SK-N-SH (cell line): ENCODE measurements at regions not wholly inside any gene's neighbourhood (a gene's known extent, or its start where the extent isn't known, plus 50 kb on each side); places are given as distances from the start of the nearest gene placed in this dataset.

Experiments
- CTCF ChIA-PET: fragments of 300-600, 350-600 bp; formaldehyde crosslinking; extraction: SDS; loops from one replicate; lab custom pipeline; 2021; lab: Yijun Ruan, JAX
- POLR2A ChIA-PET: fragments of 350-600 bp; sonication (Branson Sonifier 250); formaldehyde crosslinking; extraction: SDS; loops from one replicate; lab custom pipeline; 2020; ENCODE audit warnings: antibody characterized with exemption, inconsistent platforms; lab: Yijun Ruan, JAX
- DNase-seq: peaks from one replicate; pipeline ENCODE4 v3.0.0; 2012
- H2AFZ ChIP-seq: fragments of 200-600 bp; sonication (generic); 2 replicates; pipeline ENCODE4 v1.8.1; 2016; ENCODE audit warnings: antibody characterized with exemption, mild to moderate bottlenecking, low read depth
- H3F3A ChIP-seq: fragments of 200-600 bp; sonication (generic); replicated peaks from 2 replicates; pipeline ENCODE3; 2016; ENCODE audit warnings: antibody characterized with exemption, mild to moderate bottlenecking; ENCODE audit not compliant: insufficient read depth
- H3K27ac ChIP-seq, 2 experiments: fragments of 200-500 bp in 1 of 2; fragments of 200-600 bp in 1 of 2; sonication (Bioruptor generic) in 1 of 2; sonication (generic), shearing (Covaris generic) in 1 of 2; 2 replicates each; pipeline versions ENCODE4 v1.5.1 to v1.6.1; 2014 to 2016; ENCODE audit warnings: low read depth in 2 of 2, inconsistent platforms in 1 of 2, low read length in 1 of 2, mild to moderate bottlenecking in 1 of 2, mixed read lengths in 1 of 2
- H3K27me3 ChIP-seq: fragments of 200-600 bp; sonication (generic), shearing (Covaris generic); 2 replicates; pipeline ENCODE4 v1.6.1; 2016; ENCODE audit warnings: mixed run types; ENCODE audit not compliant: insufficient read depth
- H3K36me3 ChIP-seq, 2 experiments: fragments of 200-500 bp in 1 of 2; fragments of 200-600 bp in 1 of 2; sonication (Bioruptor generic) in 1 of 2; sonication (generic) in 1 of 2; replicated peaks in 1 of 2; 2 replicates each; pipeline versions ENCODE3 to v1.5.1; 2014 to 2016; ENCODE audit warnings: low read length in 1 of 2, mild to moderate bottlenecking in 1 of 2; ENCODE audit not compliant: insufficient read depth in 2 of 2, control insufficient read depth in 1 of 2
- H3K4me1 ChIP-seq, 2 experiments: fragments of 200-500 bp in 1 of 2; fragments of 200-600 bp in 1 of 2; sonication (Bioruptor generic) in 1 of 2; sonication (generic), shearing (Covaris generic) in 1 of 2; 2 replicates each; pipeline versions ENCODE4 v1.5.1 to v1.6.1; 2014 to 2016; ENCODE audit warnings: low read depth in 1 of 2, low read length in 1 of 2, mixed run types in 1 of 2; ENCODE audit not compliant: insufficient read depth in 2 of 2, control insufficient read depth in 1 of 2
- H3K4me2 ChIP-seq: fragments of 200-600 bp; sonication (generic), shearing (Covaris generic); 2 replicates; pipeline ENCODE4 v1.6.1; 2017; ENCODE audit warnings: mixed run types
- H3K4me3 ChIP-seq, 2 experiments: fragments of 200-500 bp in 1 of 2; fragments of 200-600 bp in 1 of 2; sonication (Bioruptor generic) in 1 of 2; sonication (generic), shearing (Covaris generic) in 1 of 2; 2 replicates each; pipeline versions ENCODE4 v1.5.1 to v1.8.1; 2014 to 2016; ENCODE audit warnings: low read depth in 2 of 2, inconsistent platforms in 1 of 2, low read length in 1 of 2, mild to moderate bottlenecking in 1 of 2, mixed read lengths in 1 of 2, moderate library complexity in 1 of 2
- H3K79me2 ChIP-seq: fragments of 200-600 bp; sonication (generic); 2 replicates; pipeline ENCODE4 v1.8.1; 2017; ENCODE audit warnings: mild to moderate bottlenecking; ENCODE audit not compliant: insufficient read depth
- H3K9ac ChIP-seq: fragments of 200-600 bp; sonication (generic); 2 replicates; pipeline ENCODE4 v1.6.1; 2017; ENCODE audit warnings: mixed run types
- H3K9me2 ChIP-seq: fragments of 200-600 bp; sonication (generic); 2 replicates; pipeline ENCODE4 v1.6.1; 2017; ENCODE audit warnings: mixed run types
- H3K9me3 ChIP-seq: fragments of 200-600 bp; sonication (generic); 2 replicates; pipeline ENCODE4 v1.6.1; 2017; ENCODE audit warnings: mixed run types, mild to moderate bottlenecking, moderate library complexity
- H4K20me1 ChIP-seq: fragments of 200-600 bp; sonication (generic); 2 replicates; pipeline ENCODE4 v1.6.1; 2017; ENCODE audit warnings: mild to moderate bottlenecking, mixed run types; ENCODE audit not compliant: insufficient read depth
- CHD2 ChIP-seq: fragments of 150-350 bp; IDR thresholded peaks from 2 replicates; pipeline ENCODE4 v1.6.1; 2018; ENCODE audit warnings: low read length; ENCODE audit not compliant: partially characterized antibody
- EZH2phosphoT487 ChIP-seq: fragments of 200-600 bp; sonication (generic); IDR thresholded peaks from 2 replicates; pipeline ENCODE4 v1.6.1; 2017; ENCODE audit warnings: low read depth, mixed run types, mild to moderate bottlenecking, antibody characterized with exemption, moderate library complexity, borderline replicate concordance
- FOXJ3 ChIP-seq: sonication (generic); formaldehyde crosslinking; IDR thresholded peaks from 2 replicates; pipeline ENCODE4 v1.5.1; 2020; ENCODE audit warnings: mild to moderate bottlenecking, missing genetic modification reagents
- GABPA ChIP-seq: IDR thresholded peaks from 2 replicates; pipeline ENCODE4 v1.4.0; 2012; ENCODE audit warnings: low read depth, mild to moderate bottlenecking
- JUND ChIP-seq: IDR thresholded peaks from 2 replicates; pipeline ENCODE4 v1.4.0; 2012
- MXI1 ChIP-seq: IDR thresholded peaks from 2 replicates; pipeline ENCODE4 v1.6.1; 2012; ENCODE audit warnings: mild to moderate bottlenecking, low read depth, low read length, improper control_type of control experiment
- NRF1 ChIP-seq: IDR thresholded peaks from 2 replicates; pipeline ENCODE4 v1.6.1; 2012; ENCODE audit warnings: low read depth, mild to moderate bottlenecking, low read length
- POLR2AphosphoS5 ChIP-seq: IDR thresholded peaks from 2 replicates; pipeline ENCODE4 v1.6.1; 2012; ENCODE audit warnings: low read depth, low read length
- SIN3A ChIP-seq: IDR thresholded peaks from 2 replicates; pipeline ENCODE4 v1.6.1; 2012; ENCODE audit warnings: low read depth, mild to moderate bottlenecking, low read length, moderate library complexity, borderline replicate concordance
- TAF1 ChIP-seq: IDR thresholded peaks from 2 replicates; pipeline ENCODE4 v1.6.1; 2012; ENCODE audit warnings: low read depth, mild to moderate bottlenecking, low read length, moderate library complexity, borderline replicate concordance
- TCF12 ChIP-seq: IDR thresholded peaks from 2 replicates; pipeline ENCODE4 v1.4.0; 2012
- USF1 ChIP-seq: IDR thresholded peaks from 2 replicates; pipeline ENCODE4 v1.4.0; 2012; ENCODE audit warnings: low read depth, borderline replicate concordance
- YY1 ChIP-seq: IDR thresholded peaks from 2 replicates; pipeline ENCODE4 v1.4.0; 2012; ENCODE audit warnings: low read depth, mild to moderate bottlenecking
- WGBS: methylation state at CpG from one replicate; pipeline ENCODE4 v1.1.6; 2017; ENCODE audit warnings: low lambda C conversion rate; 5-methylcytosine and 5-hydroxymethylcytosine counted together
- TF ChIP-seq, protein P1 (sequence below): IDR thresholded peaks from 2 replicates; pipeline ENCODE4 v1.6.1; 2012; ENCODE audit warnings: mild to moderate bottlenecking, low read depth, low read length, moderate library complexity
- TF ChIP-seq, protein P2 (sequence below): IDR thresholded peaks from 2 replicates; pipeline ENCODE4; 2012
- TF ChIP-seq, protein P3 (sequence below): fragments of 150-350 bp; IDR thresholded peaks from 2 replicates; pipeline ENCODE4 v1.6.1; 2016; ENCODE audit warnings: mild to moderate bottlenecking, low read depth, low read length

DNA sequence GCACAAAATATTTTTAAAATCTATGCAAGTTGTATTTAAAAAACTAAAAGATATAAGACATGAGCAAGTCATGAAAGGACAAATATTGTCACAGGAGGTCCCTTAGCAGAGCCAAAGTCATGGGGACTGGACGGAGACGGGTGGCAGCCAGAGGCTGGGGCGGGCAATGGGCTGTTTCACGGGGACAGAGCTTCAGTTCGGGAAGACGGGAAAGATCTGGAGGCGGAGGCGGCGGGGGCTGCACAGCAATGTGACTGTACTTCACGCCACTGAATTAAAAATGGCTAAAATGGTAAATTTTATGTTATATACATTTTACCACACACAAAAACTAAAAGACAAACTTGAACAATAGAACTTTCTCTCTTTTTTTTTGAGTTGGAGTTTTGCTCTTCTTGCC, 60.0 kb upstream of the METRNL start (continued):
- TF ChIP-seq USF1, result no peak
- TF ChIP-seq CHD2, result no peak
- TF ChIP-seq GABPA, result no peak
- no peak for TF ChIP-seq MXI1
- TF ChIP-seq SIN3A, result no peak

GRCh38 chr17:83024218-83024971, 55.0 kb upstream of the METRNL start:
- H3K27me3 ChIP-seq, result no peaks in the 10 kb centered on the region
- no peak for TF ChIP-seq FOXJ3 (CRISPR knock-in tag)
- TF ChIP-seq JUND, result no peak
- TF ChIP-seq GABPA, result no peak
- no peak for TF ChIP-seq TCF12
- no peak for TF ChIP-seq TAF1
- TF ChIP-seq, protein P1, sequence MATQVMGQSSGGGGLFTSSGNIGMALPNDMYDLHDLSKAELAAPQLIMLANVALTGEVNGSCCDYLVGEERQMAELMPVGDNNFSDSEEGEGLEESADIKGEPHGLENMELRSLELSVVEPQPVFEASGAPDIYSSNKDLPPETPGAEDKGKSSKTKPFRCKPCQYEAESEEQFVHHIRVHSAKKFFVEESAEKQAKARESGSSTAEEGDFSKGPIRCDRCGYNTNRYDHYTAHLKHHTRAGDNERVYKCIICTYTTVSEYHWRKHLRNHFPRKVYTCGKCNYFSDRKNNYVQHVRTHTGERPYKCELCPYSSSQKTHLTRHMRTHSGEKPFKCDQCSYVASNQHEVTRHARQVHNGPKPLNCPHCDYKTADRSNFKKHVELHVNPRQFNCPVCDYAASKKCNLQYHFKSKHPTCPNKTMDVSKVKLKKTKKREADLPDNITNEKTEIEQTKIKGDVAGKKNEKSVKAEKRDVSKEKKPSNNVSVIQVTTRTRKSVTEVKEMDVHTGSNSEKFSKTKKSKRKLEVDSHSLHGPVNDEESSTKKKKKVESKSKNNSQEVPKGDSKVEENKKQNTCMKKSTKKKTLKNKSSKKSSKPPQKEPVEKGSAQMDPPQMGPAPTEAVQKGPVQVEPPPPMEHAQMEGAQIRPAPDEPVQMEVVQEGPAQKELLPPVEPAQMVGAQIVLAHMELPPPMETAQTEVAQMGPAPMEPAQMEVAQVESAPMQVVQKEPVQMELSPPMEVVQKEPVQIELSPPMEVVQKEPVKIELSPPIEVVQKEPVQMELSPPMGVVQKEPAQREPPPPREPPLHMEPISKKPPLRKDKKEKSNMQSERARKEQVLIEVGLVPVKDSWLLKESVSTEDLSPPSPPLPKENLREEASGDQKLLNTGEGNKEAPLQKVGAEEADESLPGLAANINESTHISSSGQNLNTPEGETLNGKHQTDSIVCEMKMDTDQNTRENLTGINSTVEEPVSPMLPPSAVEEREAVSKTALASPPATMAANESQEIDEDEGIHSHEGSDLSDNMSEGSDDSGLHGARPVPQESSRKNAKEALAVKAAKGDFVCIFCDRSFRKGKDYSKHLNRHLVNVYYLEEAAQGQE, result no peak
- no peak for TF ChIP-seq SIN3A
- no peak for TF ChIP-seq CHD2
- TF ChIP-seq POLR2AphosphoS5, result no peak
- TF ChIP-seq, protein P2, sequence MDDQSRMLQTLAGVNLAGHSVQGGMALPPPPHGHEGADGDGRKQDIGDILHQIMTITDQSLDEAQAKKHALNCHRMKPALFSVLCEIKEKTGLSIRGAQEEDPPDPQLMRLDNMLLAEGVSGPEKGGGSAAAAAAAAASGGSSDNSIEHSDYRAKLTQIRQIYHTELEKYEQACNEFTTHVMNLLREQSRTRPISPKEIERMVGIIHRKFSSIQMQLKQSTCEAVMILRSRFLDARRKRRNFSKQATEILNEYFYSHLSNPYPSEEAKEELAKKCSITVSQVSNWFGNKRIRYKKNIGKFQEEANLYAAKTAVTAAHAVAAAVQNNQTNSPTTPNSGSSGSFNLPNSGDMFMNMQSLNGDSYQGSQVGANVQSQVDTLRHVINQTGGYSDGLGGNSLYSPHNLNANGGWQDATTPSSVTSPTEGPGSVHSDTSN, result no peak
- TF ChIP-seq EZH2phosphoT487, result no peak
- TF ChIP-seq YY1, result no peak
- TF ChIP-seq MXI1, result no peak
- TF ChIP-seq, protein P3, sequence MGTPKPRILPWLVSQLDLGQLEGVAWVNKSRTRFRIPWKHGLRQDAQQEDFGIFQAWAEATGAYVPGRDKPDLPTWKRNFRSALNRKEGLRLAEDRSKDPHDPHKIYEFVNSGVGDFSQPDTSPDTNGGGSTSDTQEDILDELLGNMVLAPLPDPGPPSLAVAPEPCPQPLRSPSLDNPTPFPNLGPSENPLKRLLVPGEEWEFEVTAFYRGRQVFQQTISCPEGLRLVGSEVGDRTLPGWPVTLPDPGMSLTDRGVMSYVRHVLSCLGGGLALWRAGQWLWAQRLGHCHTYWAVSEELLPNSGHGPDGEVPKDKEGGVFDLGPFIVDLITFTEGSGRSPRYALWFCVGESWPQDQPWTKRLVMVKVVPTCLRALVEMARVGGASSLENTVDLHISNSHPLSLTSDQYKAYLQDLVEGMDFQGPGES, result no peak
- TF ChIP-seq NRF1, result no peak
- TF ChIP-seq, all 33 proteins: peak for 0
- Histone ChIP-seq H3K9me2 (no peaks in the 10 kb centered on the region), H2AFZ (no peak overlapping the region), H3F3A (peaks cover 8% of the 10 kb centered on the region), H3K27ac (no peak overlapping the region), H4K20me1 (no peaks in the 10 kb centered on the region), H3K4me3 (no peak overlapping the region), H3K9ac (no peak overlapping the region), H3K9me3 (no peaks in the 10 kb centered on the region), H3K79me2 (no peaks in the 10 kb centered on the region), H3K4me1 (peaks cover 0 to 9% of the 10 kb centered on the region in 2 experiments; a peak in 1 of 4 replicates), H3K4me2 (no peak overlapping the region), H3K36me3 (peaks cover 6 to 9% of the 10 kb centered on the region in 2 experiments)
- ChIA-PET POLR2A (no interaction called here), CTCF (no interaction called here)
- DNase-seq, result peak; percentile 36
- 92% methylated on average over 37 of the region's 43 CpGs for WGBS
